HepG2 (cell line): ENCODE measurements at regions not wholly inside any gene's neighbourhood (a gene's known extent, or its start where the extent isn't known, plus 50 kb on each side); places are given as distances from the start of the nearest gene placed in this dataset.
A peak's percentile ranks its signal among the peaks of the same experiment; 100 is the strongest.

ENCODE experiments used
- AHR ChIP-seq: IDR thresholded peaks from 2 replicates; pipeline ENCODE4 v1.6.1; 2018; ENCODE audit warnings: missing genetic modification reagents, missing compliant biosample characterization
- ATM ChIP-seq: fragments of 450-650 bp; IDR thresholded peaks from 2 replicates; pipeline ENCODE4 v1.7.1; 2017; ENCODE audit warnings: mild to moderate bottlenecking, borderline replicate concordance
- CTCF ChIP-seq: sonication (generic); formaldehyde crosslinking; IDR thresholded peaks from 2 replicates; pipeline ENCODE4 v1.5.0; 2020; ENCODE audit warnings: mild to moderate bottlenecking, missing genetic modification reagents, moderate library complexity
- E2F5 ChIP-seq: sonication (generic); formaldehyde crosslinking; conservative IDR thresholded peaks from 2 replicates; pipeline ENCODE4 v1.4.0; 2020; ENCODE audit warnings: missing genetic modification reagents
- EP300 ChIP-seq, 3 experiments: sonication (generic) in 1 of 3; formaldehyde crosslinking in 1 of 3; IDR thresholded peaks; 2 replicates each; pipeline versions ENCODE4 v1.5.1 to v1.6.1; 2011 to 2020; ENCODE audit warnings: low read depth in 2 of 3, low read length in 2 of 3, borderline replicate concordance in 1 of 3, improper control_type of control experiment in 1 of 3, mild to moderate bottlenecking in 1 of 3, missing genetic modification reagents in 1 of 3, moderate library complexity in 1 of 3
- GFI1 ChIP-seq: sonication (generic); formaldehyde crosslinking; IDR thresholded peaks from 2 replicates; pipeline ENCODE4 v1.5.0; 2020; ENCODE audit warnings: missing genetic modification reagents, mild to moderate bottlenecking, borderline replicate concordance
- HDAC2 ChIP-seq: sonication (generic); formaldehyde crosslinking; IDR thresholded peaks from 2 replicates; pipeline ENCODE4 v1.4.0; 2020; ENCODE audit warnings: missing genetic modification reagents
- KAT7 ChIP-seq: IDR thresholded peaks from 2 replicates; pipeline ENCODE4 v1.6.1; 2018; ENCODE audit warnings: borderline replicate concordance, missing compliant biosample characterization
- SOX13 ChIP-seq, 3 experiments: fragments of 450-650 bp in 1 of 3; sonication (generic) in 1 of 3; formaldehyde crosslinking in 1 of 3; IDR thresholded peaks in 2 of 3; conservative IDR thresholded peaks in 1 of 3; 2 replicates each; pipeline versions ENCODE4 v1.5.0 to v1.6.1; 2016 to 2020; ENCODE audit warnings: antibody characterized with exemption in 1 of 3, mild to moderate bottlenecking in 1 of 3, missing compliant biosample characterization in 1 of 3, missing genetic modification reagents in 1 of 3, moderate library complexity in 1 of 3
- TFE3 ChIP-seq: IDR thresholded peaks from 2 replicates; pipeline ENCODE4 v1.6.1; 2016
- TGIF2 ChIP-seq: IDR thresholded peaks from 2 replicates; pipeline ENCODE4 v1.6.1; 2016; ENCODE audit warnings: control low read depth, missing compliant biosample characterization
- YEATS2 ChIP-seq: sonication (generic); formaldehyde crosslinking; IDR thresholded peaks from 2 replicates; pipeline ENCODE4 v1.4.0; 2020; ENCODE audit warnings: missing genetic modification reagents, borderline replicate concordance
- ZBTB33 ChIP-seq: sonication (generic); formaldehyde crosslinking; IDR thresholded peaks from 2 replicates; pipeline ENCODE4 v1.4.0; 2020; ENCODE audit warnings: missing genetic modification reagents
- ZFP36L1 ChIP-seq: sonication (generic); formaldehyde crosslinking; IDR thresholded peaks from 2 replicates; pipeline ENCODE4 v1.8.0; 2022; ENCODE audit warnings: mild to moderate bottlenecking, missing genetic modification reagents, moderate library complexity
- TF ChIP-seq, protein P1 (sequence below): sonication (generic); formaldehyde crosslinking; IDR thresholded peaks from 2 replicates; pipeline ENCODE4 v1.4.0; 2020; ENCODE audit warnings: missing genetic modification reagents, low read depth, mild to moderate bottlenecking, borderline replicate concordance
- TF ChIP-seq, protein P2 (sequence below): sonication (generic); formaldehyde crosslinking; IDR thresholded peaks from 2 replicates; pipeline ENCODE4 v1.4.0; 2020; ENCODE audit warnings: missing genetic modification reagents
- TF ChIP-seq, protein P3 (sequence below): sonication (generic); formaldehyde crosslinking; IDR thresholded peaks from 2 replicates; pipeline ENCODE4 v1.4.0; 2020; ENCODE audit warnings: missing genetic modification reagents

GRCh38 chr15:44836094-44836493, 99.8 kb downstream of the TRIM69 start (continued):
- TF ChIP-seq ZFP36L1 (0 out of 2 replicates have a peak, but pooled peaks have one; percentile 44), AHR (CRISPR knock-in tag) (no peak), GFI1 (CRISPR knock-in tag) (peak; percentile 100), KAT7 (CRISPR knock-in tag) (no peak), HDAC2 (CRISPR knock-in tag) (peak; percentile 93), SOX13 (IDR thresholded peaks at IDR 0.05) (peak; percentile 55; the same call in 1 of the 2 replicates), SOX13 (CRISPR knock-in tag; conservative IDR thresholded peaks at IDR 0.05 in 1 of 2, IDR thresholded peaks at IDR 0.05 in 1 of 2) (peak in 1 of 2 experiments; percentile 87; a peak in 2 of 4 replicates), YEATS2 (CRISPR knock-in tag) (peak; percentile 40; the same call in 1 of the 2 replicates), E2F5 (CRISPR knock-in tag) (no peak), ATM (no peak), TGIF2 (0 out of 2 replicates have a peak, but pooled peaks have one; percentile 41), ZBTB33 (CRISPR knock-in tag) (peak; percentile 62; the same call in 1 of the 2 replicates), TFE3 (CRISPR knock-in tag) (peak; percentile 60), CTCF (CRISPR knock-in tag) (0 out of 2 replicates have a peak, but pooled peaks have one; percentile 3), EP300 (IDR thresholded peaks at IDR 0.05; ENCODE audit: low read depth in 2 of 2, low read length in 2 of 2) (peak; percentile 59 to 77; a peak in 3 of 4 replicates), EP300 (CRISPR knock-in tag; IDR thresholded peaks at IDR 0.05; ENCODE audit: borderline replicate concordance) (peak; percentile 89)
- TF ChIP-seq, protein P1, sequence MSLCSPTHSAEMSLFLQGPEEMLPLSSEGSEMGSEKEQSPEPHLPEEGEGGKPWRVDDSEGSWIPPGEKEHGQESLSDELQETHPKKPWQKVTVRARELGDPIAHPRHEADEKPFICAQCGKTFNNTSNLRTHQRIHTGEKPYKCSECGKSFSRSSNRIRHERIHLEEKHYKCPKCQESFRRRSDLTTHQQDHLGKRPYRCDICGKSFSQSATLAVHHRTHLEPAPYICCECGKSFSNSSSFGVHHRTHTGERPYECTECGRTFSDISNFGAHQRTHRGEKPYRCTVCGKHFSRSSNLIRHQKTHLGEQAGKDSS = no peak
- TF ChIP-seq, protein P2, sequence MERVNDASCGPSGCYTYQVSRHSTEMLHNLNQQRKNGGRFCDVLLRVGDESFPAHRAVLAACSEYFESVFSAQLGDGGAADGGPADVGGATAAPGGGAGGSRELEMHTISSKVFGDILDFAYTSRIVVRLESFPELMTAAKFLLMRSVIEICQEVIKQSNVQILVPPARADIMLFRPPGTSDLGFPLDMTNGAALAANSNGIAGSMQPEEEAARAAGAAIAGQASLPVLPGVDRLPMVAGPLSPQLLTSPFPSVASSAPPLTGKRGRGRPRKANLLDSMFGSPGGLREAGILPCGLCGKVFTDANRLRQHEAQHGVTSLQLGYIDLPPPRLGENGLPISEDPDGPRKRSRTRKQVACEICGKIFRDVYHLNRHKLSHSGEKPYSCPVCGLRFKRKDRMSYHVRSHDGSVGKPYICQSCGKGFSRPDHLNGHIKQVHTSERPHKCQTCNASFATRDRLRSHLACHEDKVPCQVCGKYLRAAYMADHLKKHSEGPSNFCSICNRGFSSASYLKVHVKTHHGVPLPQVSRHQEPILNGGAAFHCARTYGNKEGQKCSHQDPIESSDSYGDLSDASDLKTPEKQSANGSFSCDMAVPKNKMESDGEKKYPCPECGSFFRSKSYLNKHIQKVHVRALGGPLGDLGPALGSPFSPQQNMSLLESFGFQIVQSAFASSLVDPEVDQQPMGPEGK (CRISPR knock-in tag) = peak; percentile 28; the same call in 1 of the 2 replicates
- TF ChIP-seq, protein P3, sequence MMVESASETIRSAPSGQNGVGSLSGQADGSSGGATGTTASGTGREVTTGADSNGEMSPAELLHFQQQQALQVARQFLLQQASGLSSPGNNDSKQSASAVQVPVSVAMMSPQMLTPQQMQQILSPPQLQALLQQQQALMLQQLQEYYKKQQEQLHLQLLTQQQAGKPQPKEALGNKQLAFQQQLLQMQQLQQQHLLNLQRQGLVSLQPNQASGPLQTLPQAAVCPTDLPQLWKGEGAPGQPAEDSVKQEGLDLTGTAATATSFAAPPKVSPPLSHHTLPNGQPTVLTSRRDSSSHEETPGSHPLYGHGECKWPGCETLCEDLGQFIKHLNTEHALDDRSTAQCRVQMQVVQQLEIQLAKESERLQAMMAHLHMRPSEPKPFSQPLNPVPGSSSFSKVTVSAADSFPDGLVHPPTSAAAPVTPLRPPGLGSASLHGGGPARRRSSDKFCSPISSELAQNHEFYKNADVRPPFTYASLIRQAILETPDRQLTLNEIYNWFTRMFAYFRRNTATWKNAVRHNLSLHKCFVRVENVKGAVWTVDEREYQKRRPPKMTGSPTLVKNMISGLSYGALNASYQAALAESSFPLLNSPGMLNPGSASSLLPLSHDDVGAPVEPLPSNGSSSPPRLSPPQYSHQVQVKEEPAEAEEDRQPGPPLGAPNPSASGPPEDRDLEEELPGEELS (CRISPR knock-in tag) = peak; percentile 82
